HEK293 (cell line): ENCODE measurements at regions not wholly inside any gene's neighbourhood (a gene's known extent, or its start where the extent isn't known, plus 50 kb on each side); places are given as distances from the start of the nearest gene placed in this dataset.

Source experiments
- GLIS1 ChIP-seq: fragments of 450-650 bp; formaldehyde crosslinking; IDR thresholded peaks from 2 replicates; pipeline ENCODE4 v1.5.1; 2016; ENCODE audit warnings: missing biosample characterization, missing genetic modification characterization
- REPIN1 ChIP-seq: fragments of 450-650 bp; formaldehyde crosslinking; IDR thresholded peaks from 2 replicates; pipeline ENCODE4 v1.5.1; 2017; ENCODE audit warnings: missing biosample characterization, missing genetic modification characterization, low read depth
- SETDB1 ChIP-seq: IDR thresholded peaks from one replicate; pipeline ENCODE4 v1.6.1; 2017; ENCODE audit warnings: mild to moderate bottlenecking, low read length, moderate library complexity, mixed read lengths; ENCODE audit not compliant: insufficient read length
- YY1 ChIP-seq: fragments of 450-650 bp; formaldehyde crosslinking; IDR thresholded peaks from 2 replicates; pipeline ENCODE4 v1.5.1; 2018; ENCODE audit warnings: missing biosample characterization, missing genetic modification characterization
- ZBTB21 ChIP-seq: fragments of 450-650 bp; formaldehyde crosslinking; IDR thresholded peaks from 2 replicates; pipeline ENCODE4 v1.5.1; 2017; ENCODE audit warnings: missing biosample characterization, missing genetic modification characterization
- ZBTB48 ChIP-seq: fragments of 450-650 bp; formaldehyde crosslinking; IDR thresholded peaks from 2 replicates; pipeline ENCODE4 v1.5.1; 2016; ENCODE audit warnings: missing biosample characterization, missing genetic modification characterization
- ZNF114 ChIP-seq: fragments of 450-650 bp; formaldehyde crosslinking; IDR thresholded peaks from 2 replicates; pipeline ENCODE4 v1.5.0; 2017; ENCODE audit warnings: missing biosample characterization, missing genetic modification characterization
- ZNF121 ChIP-seq: fragments of 450-650 bp; formaldehyde crosslinking; IDR thresholded peaks from 2 replicates; pipeline ENCODE4 v1.5.1; 2016; ENCODE audit warnings: missing biosample characterization, missing genetic modification characterization
- ZNF184 ChIP-seq: fragments of 450-650 bp; IDR thresholded peaks from 2 replicates; pipeline ENCODE4 v1.5.1; 2018; ENCODE audit warnings: missing biosample characterization, mild to moderate bottlenecking, missing genetic modification characterization
- ZNF324 ChIP-seq: fragments of 450-650 bp; formaldehyde crosslinking; IDR thresholded peaks from 2 replicates; pipeline ENCODE4 v1.5.1; 2016; ENCODE audit warnings: missing biosample characterization, missing genetic modification characterization
- ZNF335 ChIP-seq: fragments of 450-650 bp; formaldehyde crosslinking; conservative IDR thresholded peaks from 2 replicates; pipeline ENCODE4 v1.5.1; 2016; ENCODE audit warnings: missing biosample characterization, missing genetic modification characterization
- ZNF416 ChIP-seq: fragments of 450-650 bp; formaldehyde crosslinking; IDR thresholded peaks from 2 replicates; pipeline ENCODE4 v1.5.1; 2016; ENCODE audit warnings: missing biosample characterization, missing genetic modification characterization
- ZNF544 ChIP-seq: fragments of 450-650 bp; formaldehyde crosslinking; IDR thresholded peaks from 2 replicates; pipeline ENCODE4 v1.5.0; 2017; ENCODE audit warnings: missing biosample characterization, missing genetic modification characterization
- ZNF549 ChIP-seq: fragments of 450-650 bp; IDR thresholded peaks from 2 replicates; pipeline ENCODE4 v1.5.1; 2018; ENCODE audit warnings: missing biosample characterization, missing genetic modification characterization, mild to moderate bottlenecking, inconsistent platforms, moderate library complexity
- ZNF555 ChIP-seq: fragments of 450-650 bp; formaldehyde crosslinking; conservative IDR thresholded peaks from 2 replicates; pipeline ENCODE4 v1.5.1; 2017; ENCODE audit warnings: missing biosample characterization, mild to moderate bottlenecking, missing genetic modification characterization, inconsistent platforms
- ZNF560 ChIP-seq: fragments of 450-650 bp; formaldehyde crosslinking; IDR thresholded peaks from 2 replicates; pipeline ENCODE4 v1.5.1; 2017; ENCODE audit warnings: missing biosample characterization, missing genetic modification characterization, borderline replicate concordance
- ZNF610 ChIP-seq: fragments of 450-650 bp; formaldehyde crosslinking; IDR thresholded peaks from 2 replicates; pipeline ENCODE4 v1.5.1; 2016; ENCODE audit warnings: missing biosample characterization, missing genetic modification characterization, borderline replicate concordance
- ZNF654 ChIP-seq: fragments of 450-650 bp; formaldehyde crosslinking; IDR thresholded peaks from 2 replicates; pipeline ENCODE4 v1.5.1; 2016; ENCODE audit warnings: low read depth, missing biosample characterization, missing genetic modification characterization
- ZNF792 ChIP-seq: fragments of 450-650 bp; formaldehyde crosslinking; IDR thresholded peaks from 2 replicates; pipeline ENCODE4 v1.5.1; 2016; ENCODE audit warnings: missing biosample characterization, missing genetic modification characterization
- ZNF830 ChIP-seq: fragments of 450-650 bp; IDR thresholded peaks from 2 replicates; pipeline ENCODE4 v1.5.0; 2018; ENCODE audit warnings: missing biosample characterization, missing genetic modification characterization, low read depth, mild to moderate bottlenecking, moderate library complexity
- TF ChIP-seq, protein P1 (sequence below): fragments of 450-650 bp; formaldehyde crosslinking; IDR thresholded peaks from 2 replicates; pipeline ENCODE4 v1.5.1; 2016; ENCODE audit warnings: missing biosample characterization, missing genetic modification characterization, low read depth
- TF ChIP-seq, protein P2 (sequence below): fragments of 450-650 bp; formaldehyde crosslinking; IDR thresholded peaks from 2 replicates; pipeline ENCODE4 v1.5.1; 2017; ENCODE audit warnings: missing biosample characterization, missing genetic modification characterization
- TF ChIP-seq, protein P3 (sequence below): fragments of 450-650 bp; formaldehyde crosslinking; IDR thresholded peaks from 2 replicates; pipeline ENCODE4 v1.5.1; 2016; ENCODE audit warnings: missing biosample characterization, missing genetic modification characterization
- TF ChIP-seq, protein P4 (sequence below): fragments of 450-650 bp; formaldehyde crosslinking; IDR thresholded peaks from 2 replicates; pipeline ENCODE4 v1.5.1; 2016; ENCODE audit warnings: missing biosample characterization, missing genetic modification characterization
- TF ChIP-seq, protein P5 (sequence below): fragments of 450-650 bp; formaldehyde crosslinking; IDR thresholded peaks from 2 replicates; pipeline ENCODE4 v1.5.1; 2016; ENCODE audit warnings: missing biosample characterization, missing genetic modification characterization, borderline replicate concordance
- TF ChIP-seq, protein P6 (sequence below): fragments of 450-650 bp; IDR thresholded peaks from 2 replicates; pipeline ENCODE4 v1.5.1; 2018; ENCODE audit warnings: missing biosample characterization, missing genetic modification characterization

DNA sequence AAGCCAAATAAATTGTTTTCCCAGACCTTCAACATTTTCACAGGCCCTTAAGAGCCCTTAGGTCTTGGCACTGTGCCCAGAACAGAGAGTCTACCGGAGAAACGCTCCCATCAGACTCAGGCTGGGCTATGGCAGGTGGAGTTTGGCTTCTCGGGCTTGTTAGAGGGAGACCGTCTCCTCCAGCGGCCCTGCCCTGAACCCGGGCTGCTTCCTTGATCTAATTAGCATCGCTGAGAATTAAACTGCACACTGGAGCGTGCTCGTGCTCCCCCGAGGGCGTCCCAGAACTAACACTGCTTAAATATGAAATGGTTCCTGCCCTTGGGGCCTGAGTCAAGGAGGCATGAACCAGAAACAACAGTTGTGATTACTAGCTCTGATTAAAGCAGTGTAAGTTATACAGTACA lies 634.4 kb downstream of the MATN1 start (continued):
- peak; percentile 32; the same call in 1 of the 2 replicates for TF ChIP-seq ZNF549 (tag by site-specific recombination)
- no peak for TF ChIP-seq ZNF324 (tag by site-specific recombination)
- TF ChIP-seq, protein P1, sequence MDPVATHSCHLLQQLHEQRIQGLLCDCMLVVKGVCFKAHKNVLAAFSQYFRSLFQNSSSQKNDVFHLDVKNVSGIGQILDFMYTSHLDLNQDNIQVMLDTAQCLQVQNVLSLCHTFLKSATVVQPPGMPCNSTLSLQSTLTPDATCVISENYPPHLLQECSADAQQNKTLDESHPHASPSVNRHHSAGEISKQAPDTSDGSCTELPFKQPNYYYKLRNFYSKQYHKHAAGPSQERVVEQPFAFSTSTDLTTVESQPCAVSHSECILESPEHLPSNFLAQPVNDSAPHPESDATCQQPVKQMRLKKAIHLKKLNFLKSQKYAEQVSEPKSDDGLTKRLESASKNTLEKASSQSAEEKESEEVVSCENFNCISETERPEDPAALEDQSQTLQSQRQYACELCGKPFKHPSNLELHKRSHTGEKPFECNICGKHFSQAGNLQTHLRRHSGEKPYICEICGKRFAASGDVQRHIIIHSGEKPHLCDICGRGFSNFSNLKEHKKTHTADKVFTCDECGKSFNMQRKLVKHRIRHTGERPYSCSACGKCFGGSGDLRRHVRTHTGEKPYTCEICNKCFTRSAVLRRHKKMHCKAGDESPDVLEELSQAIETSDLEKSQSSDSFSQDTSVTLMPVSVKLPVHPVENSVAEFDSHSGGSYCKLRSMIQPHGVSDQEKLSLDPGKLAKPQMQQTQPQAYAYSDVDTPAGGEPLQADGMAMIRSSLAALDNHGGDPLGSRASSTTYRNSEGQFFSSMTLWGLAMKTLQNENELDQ (tag by site-specific recombination): no peak
- TF ChIP-seq ZNF184 (tag by site-specific recombination): peak; percentile 77; the same call in 1 of the 2 replicates
- TF ChIP-seq ZBTB21 (tag by site-specific recombination): no peak
- no peak for TF ChIP-seq ZNF654 (tag by site-specific recombination)
- peak; percentile 78 for TF ChIP-seq ZNF544
- no peak for TF ChIP-seq REPIN1
- peak; percentile 47; the same call in 1 of the 2 replicates for TF ChIP-seq ZBTB48 (tag by site-specific recombination)
- TF ChIP-seq YY1: no peak
- TF ChIP-seq ZNF114 (tag by site-specific recombination): no peak
- TF ChIP-seq, protein P2, sequence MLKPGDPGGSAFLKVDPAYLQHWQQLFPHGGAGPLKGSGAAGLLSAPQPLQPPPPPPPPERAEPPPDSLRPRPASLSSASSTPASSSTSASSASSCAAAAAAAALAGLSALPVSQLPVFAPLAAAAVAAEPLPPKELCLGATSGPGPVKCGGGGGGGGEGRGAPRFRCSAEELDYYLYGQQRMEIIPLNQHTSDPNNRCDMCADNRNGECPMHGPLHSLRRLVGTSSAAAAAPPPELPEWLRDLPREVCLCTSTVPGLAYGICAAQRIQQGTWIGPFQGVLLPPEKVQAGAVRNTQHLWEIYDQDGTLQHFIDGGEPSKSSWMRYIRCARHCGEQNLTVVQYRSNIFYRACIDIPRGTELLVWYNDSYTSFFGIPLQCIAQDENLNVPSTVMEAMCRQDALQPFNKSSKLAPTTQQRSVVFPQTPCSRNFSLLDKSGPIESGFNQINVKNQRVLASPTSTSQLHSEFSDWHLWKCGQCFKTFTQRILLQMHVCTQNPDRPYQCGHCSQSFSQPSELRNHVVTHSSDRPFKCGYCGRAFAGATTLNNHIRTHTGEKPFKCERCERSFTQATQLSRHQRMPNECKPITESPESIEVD (tag by site-specific recombination): peak; percentile 69
- no peak for TF ChIP-seq ZNF610 (tag by site-specific recombination)
- no peak for TF ChIP-seq ZNF335 (tag by site-specific recombination)
- TF ChIP-seq ZNF560 (tag by site-specific recombination): no peak
- no peak for TF ChIP-seq ZNF555 (tag by site-specific recombination)
- TF ChIP-seq ZNF830 (tag by site-specific recombination): no peak
- no peak for TF ChIP-seq ZNF416 (tag by site-specific recombination)
- TF ChIP-seq, protein P3, sequence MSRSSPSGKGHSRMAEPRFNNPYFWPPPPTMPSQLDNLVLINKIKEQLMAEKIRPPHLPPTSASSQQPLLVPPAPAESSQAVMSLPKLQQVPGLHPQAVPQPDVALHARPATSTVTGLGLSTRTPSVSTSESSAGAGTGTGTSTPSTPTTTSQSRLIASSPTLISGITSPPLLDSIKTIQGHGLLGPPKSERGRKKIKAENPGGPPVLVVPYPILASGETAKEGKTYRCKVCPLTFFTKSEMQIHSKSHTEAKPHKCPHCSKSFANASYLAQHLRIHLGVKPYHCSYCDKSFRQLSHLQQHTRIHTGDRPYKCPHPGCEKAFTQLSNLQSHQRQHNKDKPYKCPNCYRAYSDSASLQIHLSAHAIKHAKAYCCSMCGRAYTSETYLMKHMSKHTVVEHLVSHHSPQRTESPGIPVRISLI (tag by site-specific recombination): no peak
- TF ChIP-seq ZNF121: no peak
- TF ChIP-seq, protein P4, sequence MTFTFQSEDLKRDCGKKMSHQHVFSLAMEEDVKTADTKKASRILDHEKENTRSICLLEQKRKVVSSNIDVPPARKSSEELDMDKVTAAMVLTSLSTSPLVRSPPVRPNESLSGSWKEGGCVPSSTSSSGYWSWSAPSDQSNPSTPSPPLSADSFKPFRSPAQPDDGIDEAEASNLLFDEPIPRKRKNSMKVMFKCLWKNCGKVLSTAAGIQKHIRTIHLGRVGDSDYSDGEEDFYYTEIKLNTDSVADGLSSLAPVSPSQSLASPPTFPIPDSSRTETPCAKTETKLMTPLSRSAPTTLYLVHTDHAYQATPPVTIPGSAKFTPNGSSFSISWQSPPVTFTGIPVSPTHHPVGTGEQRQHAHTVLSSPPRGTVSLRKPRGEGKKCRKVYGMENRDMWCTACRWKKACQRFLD (tag by site-specific recombination): no peak
- TF ChIP-seq, protein P5, sequence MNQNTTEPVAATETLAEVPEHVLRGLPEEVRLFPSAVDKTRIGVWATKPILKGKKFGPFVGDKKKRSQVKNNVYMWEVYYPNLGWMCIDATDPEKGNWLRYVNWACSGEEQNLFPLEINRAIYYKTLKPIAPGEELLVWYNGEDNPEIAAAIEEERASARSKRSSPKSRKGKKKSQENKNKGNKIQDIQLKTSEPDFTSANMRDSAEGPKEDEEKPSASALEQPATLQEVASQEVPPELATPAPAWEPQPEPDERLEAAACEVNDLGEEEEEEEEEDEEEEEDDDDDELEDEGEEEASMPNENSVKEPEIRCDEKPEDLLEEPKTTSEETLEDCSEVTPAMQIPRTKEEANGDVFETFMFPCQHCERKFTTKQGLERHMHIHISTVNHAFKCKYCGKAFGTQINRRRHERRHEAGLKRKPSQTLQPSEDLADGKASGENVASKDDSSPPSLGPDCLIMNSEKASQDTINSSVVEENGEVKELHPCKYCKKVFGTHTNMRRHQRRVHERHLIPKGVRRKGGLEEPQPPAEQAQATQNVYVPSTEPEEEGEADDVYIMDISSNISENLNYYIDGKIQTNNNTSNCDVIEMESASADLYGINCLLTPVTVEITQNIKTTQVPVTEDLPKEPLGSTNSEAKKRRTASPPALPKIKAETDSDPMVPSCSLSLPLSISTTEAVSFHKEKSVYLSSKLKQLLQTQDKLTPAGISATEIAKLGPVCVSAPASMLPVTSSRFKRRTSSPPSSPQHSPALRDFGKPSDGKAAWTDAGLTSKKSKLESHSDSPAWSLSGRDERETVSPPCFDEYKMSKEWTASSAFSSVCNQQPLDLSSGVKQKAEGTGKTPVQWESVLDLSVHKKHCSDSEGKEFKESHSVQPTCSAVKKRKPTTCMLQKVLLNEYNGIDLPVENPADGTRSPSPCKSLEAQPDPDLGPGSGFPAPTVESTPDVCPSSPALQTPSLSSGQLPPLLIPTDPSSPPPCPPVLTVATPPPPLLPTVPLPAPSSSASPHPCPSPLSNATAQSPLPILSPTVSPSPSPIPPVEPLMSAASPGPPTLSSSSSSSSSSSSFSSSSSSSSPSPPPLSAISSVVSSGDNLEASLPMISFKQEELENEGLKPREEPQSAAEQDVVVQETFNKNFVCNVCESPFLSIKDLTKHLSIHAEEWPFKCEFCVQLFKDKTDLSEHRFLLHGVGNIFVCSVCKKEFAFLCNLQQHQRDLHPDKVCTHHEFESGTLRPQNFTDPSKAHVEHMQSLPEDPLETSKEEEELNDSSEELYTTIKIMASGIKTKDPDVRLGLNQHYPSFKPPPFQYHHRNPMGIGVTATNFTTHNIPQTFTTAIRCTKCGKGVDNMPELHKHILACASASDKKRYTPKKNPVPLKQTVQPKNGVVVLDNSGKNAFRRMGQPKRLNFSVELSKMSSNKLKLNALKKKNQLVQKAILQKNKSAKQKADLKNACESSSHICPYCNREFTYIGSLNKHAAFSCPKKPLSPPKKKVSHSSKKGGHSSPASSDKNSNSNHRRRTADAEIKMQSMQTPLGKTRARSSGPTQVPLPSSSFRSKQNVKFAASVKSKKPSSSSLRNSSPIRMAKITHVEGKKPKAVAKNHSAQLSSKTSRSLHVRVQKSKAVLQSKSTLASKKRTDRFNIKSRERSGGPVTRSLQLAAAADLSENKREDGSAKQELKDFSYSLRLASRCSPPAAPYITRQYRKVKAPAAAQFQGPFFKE: no peak
- TF ChIP-seq GLIS1 (tag by site-specific recombination): 0 out of 2 replicates have a peak, but pooled peaks have one; percentile 9
- TF ChIP-seq, protein P6, sequence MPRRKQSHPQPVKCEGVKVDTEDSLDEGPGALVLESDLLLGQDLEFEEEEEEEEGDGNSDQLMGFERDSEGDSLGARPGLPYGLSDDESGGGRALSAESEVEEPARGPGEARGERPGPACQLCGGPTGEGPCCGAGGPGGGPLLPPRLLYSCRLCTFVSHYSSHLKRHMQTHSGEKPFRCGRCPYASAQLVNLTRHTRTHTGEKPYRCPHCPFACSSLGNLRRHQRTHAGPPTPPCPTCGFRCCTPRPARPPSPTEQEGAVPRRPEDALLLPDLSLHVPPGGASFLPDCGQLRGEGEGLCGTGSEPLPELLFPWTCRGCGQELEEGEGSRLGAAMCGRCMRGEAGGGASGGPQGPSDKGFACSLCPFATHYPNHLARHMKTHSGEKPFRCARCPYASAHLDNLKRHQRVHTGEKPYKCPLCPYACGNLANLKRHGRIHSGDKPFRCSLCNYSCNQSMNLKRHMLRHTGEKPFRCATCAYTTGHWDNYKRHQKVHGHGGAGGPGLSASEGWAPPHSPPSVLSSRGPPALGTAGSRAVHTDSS (tag by site-specific recombination): no peak
- no peak for TF ChIP-seq ZNF792 (tag by site-specific recombination)
- TF ChIP-seq SETDB1: no peak
